ENCODE measurements at regions not wholly inside any gene's neighbourhood (a gene's known extent, or its start where the extent isn't known, plus 50 kb on each side); places are given as distances from the start of the nearest gene placed in this dataset.
"Not testable (repeated sequence)": the region's sequence is repeated elsewhere in the genome, so short reads cannot be mapped to it uniquely, and the experiment has no call there.

DNA sequence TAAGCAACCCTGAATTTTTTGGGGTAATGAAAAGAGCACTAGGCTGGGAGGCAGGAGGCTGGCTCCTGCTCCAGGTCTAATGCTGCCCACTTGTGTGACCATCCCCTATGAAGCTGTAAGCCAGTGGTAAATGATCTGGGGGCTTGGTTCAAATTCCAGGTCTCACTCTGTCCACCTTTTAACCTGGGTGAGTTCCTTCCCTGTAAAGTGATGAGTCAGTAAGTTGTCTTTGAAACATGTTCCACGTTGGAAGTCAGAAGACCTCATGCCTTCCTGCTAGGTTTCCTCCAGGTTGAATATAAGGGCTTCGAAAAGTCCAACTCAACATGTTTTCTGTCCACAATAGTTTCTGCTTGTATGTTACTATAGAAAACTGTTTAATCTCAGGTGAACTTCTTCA, 160.9 kb upstream of the MYT1L start:
- DNase-seq, result no peak

- no peak for DNase-seq
Observed at GRCh38 chr2:2484301-2484700, 153.2 kb upstream of the MYT1L start.

DNA sequence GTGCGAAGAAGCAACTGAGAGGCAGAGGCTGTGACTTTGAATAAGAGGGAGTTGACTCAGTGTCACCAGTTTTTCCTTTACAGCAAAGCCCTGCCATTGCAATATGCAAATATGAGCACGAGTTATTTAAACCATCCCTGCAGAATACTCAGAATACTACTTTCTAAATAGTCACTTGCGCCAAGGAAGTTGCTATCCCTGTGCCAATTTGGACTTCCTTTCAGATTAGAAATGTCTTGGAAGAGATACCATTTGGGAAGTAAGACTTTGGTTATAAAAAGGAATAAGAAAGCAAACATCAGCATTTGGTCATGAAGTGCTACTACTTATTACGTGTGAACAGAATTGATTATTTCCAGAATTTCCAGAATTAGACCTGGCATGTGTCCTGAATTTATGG, 151.8 kb upstream of the MYT1L start:
- DNase-seq, result no peak

GRCh38 chr2:2472881-2473280, 141.8 kb upstream of the MYT1L start:
- DNase-seq, result no peak

DNA sequence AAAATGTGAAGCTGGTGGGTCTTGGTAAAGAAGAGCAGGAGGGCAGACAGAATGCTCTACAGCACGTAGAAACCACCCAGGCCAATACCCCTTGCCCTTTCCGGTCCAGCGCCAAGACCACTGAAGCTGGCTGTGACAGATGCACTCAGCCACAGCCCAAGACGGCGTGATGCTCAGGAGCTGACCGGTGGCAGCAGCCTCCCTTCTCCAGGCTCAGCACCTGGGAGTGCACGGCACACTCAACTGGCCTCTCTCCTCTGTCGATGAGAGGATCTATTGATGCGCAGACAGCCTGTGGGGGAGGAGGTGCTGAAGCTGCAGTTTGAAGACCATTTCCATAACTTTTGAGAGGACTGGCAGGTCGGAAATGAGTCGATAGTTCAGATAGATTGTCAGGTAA, 141.0 kb upstream of the MYT1L start:
- no peak for DNase-seq

DNA sequence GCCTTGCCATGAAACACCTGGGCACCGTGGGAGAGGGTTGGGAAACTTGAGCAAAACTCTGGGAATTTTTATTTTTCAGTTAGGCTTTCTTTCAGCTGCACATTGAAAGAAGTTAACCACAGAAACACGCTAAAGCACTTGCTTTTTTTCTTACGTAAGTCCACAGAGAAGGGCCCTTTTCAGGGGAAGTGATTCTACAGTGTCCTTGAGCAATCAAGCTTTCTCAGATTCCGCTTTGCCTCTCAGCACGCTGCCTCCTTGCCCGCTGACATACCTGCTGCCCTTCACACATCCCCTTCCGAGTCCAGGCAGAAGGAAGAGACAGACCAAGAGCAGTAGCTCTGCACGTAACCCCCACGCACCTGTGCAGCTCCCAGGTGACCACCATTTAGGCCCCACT, 135.5 kb upstream of the MYT1L start:
- no peak for DNase-seq

GRCh38 chr2:2464643-2465042, 133.6 kb upstream of the MYT1L start:
- DNase-seq, result no peak

DNA sequence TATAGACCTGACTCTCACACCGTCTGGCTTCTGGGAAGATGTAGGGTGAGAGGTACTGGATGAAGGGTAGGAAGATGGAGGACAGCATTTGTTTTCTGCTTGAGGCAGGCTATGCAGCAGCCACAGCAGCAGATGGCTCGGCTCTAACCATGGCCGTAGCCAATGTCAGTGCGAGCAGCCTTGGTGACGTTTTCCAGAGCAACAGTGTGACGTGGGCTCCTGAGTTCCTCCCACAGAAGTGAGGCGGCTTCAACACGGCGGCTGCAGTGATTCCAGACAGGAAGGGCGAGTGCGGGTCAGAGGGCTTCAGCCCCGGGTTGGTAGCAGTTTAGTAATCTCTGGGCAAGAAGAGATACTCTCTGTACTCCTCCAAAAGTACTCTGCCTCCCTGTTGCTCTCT, 133.0 kb upstream of the MYT1L start:
- no peak for DNase-seq

GRCh38 chr2:2456721-2457120, 125.6 kb upstream of the MYT1L start:
- peak; percentile 80 for DNase-seq

- DNase-seq, result peak; percentile 44
Observed at GRCh38 chr2:2455151-2455550, 124.1 kb upstream of the MYT1L start.

GRCh38 chr2:2452961-2453360, 121.9 kb upstream of the MYT1L start:
- DNase-seq, result peak; percentile 53

GRCh38 chr2:2451275-2451674, 120.2 kb upstream of the MYT1L start:
- not testable (repeated sequence) for DNase-seq

DNA sequence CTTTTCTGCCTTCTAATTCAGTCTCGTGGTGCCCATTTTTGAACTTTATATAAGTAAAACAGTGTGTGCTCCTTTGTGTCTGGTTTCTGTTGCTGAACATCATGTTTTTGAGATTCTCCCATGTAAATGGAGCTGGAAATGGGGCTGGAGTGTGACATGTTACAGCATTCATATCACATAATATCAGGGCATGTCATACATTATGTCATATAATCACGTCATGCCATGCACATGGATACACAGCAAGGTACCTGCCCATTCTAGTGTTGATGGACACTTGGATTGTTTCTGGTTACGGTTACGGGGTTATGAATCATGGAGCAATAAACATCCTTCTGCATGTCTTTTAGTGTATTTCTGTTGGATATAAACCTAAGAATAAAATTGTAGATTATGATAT, 117.1 kb upstream of the MYT1L start:
- DNase-seq, result no peak

DNA sequence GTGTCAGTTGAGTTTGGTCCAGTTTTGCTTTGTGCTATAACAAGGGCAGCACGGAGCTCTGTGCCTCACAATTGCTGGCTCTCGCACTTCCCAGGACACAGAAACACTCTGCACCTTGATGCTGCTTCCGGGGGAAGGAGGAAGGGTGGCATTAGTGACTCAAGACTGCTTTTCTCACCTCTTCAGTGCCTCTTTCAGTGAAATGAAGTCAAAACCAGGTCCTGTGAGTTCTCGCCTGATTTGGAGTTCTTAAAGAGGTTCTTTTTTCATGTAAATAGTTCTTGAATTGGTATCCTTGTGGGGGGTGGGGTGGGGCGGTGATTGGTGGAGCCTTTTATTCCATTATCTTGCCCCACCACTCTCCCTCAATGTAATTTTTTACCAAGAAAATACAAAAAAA, 91.5 kb upstream of the MYT1L start:
- no peak for DNase-seq

DNA sequence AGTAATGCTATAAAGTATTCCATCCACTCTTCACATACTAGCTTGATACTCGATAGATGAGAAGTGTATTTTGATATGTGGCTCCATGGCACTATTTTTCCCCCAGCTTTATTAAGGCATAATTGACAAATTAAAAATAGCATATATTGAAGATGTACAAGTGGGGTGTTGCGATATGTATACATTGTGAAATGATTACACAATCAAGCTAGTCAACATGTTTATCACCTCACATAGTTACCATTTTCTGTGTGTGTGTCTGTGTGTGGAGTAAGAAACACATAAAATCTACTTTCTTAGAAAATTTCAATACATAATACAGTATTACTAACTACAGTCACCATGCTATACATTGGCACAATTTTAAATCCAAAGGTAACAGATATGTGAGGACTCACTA, 82.5 kb upstream of the MYT1L start:
- DNase-seq, result no peak

GRCh38 chr2:2410987-2411386, 79.9 kb upstream of the MYT1L start:
- DNase-seq, result no peak

- no peak for DNase-seq
Observed at GRCh38 chr2:2409481-2409880, 78.4 kb upstream of the MYT1L start.

DNA sequence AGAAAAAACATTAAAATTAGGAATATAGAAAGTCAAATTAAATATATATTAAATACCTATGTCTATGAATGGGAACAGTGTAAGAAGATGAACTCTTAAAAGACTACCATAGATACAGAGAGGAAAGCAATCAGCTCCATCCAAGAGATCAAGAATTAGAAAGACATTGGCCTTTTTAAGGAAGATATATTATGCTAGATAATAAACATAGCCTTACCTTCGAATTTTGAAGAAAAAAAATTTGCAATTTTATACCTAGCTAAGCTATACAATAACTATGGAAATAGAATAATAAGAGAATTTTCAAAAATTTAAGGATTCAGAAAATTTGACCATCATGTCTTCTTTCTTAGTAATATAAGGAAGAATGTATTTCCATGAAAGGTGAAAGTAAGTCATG, 74.7 kb upstream of the MYT1L start:
- DNase-seq, result no peak

DNA sequence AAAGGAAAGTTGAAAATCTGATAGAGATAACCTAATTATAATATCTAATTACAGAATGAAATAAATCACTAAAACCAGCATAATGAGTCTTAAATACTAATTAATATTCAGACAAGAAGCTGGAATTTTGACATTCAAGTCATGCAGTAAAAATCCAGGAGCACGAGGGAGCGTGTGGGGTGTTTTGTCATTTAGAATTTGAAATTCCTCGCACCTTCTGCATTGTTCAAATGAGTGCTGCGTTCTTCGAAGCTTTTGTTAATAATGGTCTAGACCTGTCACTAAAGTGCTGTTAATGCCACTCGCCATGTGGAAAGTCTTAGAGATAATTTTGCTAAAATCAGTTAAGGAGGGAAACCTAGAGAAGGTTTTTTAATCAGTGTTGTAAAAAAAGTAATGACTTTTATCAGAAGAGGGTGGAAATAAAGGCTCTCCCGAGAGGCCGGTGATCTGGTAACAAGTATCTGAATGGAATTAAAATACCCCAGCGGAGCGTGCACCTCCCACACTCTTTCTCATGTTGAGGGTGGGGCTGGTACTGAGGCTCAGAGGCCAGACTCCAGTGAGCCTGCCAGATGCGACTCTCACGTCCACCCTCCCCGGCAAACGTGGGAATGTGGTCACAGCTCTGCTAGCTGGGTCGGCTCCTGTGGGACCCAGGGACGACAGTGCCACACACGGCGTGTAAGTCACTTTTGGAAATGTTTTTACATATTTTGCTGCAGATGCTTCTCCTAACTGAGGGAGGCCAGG, 69.4 kb upstream of the MYT1L start:
- DNase-seq, result no peak

GRCh38 chr2:2399396-2399795, 68.3 kb upstream of the MYT1L start:
- DNase-seq, result no peak

- no peak for DNase-seq
Observed at GRCh38 chr2:2392332-2392731, 61.3 kb upstream of the MYT1L start.

DNA sequence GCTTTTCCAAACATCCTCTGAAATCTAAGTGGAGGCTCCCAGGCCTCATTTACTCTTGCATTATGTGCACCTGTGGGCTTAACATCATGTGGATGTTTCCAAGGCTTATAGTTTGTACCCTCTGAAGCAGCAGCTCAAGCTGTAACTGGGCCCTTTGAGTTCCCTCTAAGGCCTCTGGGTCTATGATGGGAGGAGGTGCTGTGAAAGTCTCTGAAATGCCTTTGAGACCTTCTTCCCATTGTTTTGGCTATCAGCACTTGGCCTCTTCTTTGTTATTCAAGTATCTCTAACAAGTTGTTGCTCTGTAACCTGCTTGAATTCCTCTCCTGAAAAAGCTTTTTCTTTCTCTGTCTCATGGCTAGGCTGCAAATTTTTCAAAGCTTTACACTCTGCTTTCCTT, 58.1 kb upstream of the MYT1L start:
- no peak for DNase-seq

Data from fibroblast of skin of right biceps (primary cell).